Ishikawa (cell line): ENCODE measurements at regions not wholly inside any gene's neighbourhood (a gene's known extent, or its start where the extent isn't known, plus 50 kb on each side); places are given as distances from the start of the nearest gene placed in this dataset.

Experiments
- CEBPB ChIP-seq: IDR thresholded peaks from 2 replicates; pipeline ENCODE4 v1.6.1; 2012
- YY1 ChIP-seq: IDR thresholded peaks from 2 replicates; pipeline ENCODE4 v1.6.1; 2012; ENCODE audit warnings: low read depth

DNA sequence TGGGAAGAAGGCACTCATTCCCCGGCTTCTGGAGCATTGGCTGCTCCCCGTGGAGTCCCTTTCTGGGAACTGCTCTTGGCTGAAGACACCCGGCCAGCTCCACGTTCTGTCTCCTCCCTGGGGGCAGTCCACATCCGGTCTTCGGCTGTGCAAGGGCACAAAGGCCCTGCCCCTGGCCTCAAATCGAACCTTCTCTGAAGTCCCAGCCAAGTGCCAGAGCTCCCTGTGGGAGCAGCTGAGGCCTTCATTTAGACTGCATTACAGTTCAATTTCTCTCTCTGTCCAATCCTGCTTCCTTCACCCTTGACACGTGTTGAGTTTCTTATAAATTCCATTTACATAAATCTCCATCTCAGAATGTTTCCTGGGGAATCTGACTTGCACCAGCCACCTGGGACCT is 132.9 kb upstream of the POU3F1 start:
- no peak for TF ChIP-seq YY1
- no peak for TF ChIP-seq CEBPB
